PC-9 (cell line): ENCODE measurements at regions not wholly inside any gene's neighbourhood (a gene's known extent, or its start where the extent isn't known, plus 50 kb on each side); places are given as distances from the start of the nearest gene placed in this dataset.

Source experiments
- BruUV-seq: library from RNA; stranded (reverse); fragments of 400-500 nt; replicated peaks from 2 replicates; lab custom pipeline; 2021; lab: Mats Ljungman, UMichigan
- CTCF ChIA-PET: fragments of 300-600 bp; sonication (Branson Sonifier 250); formaldehyde crosslinking; loops from one replicate; lab custom pipeline; 2022; ENCODE audit warnings: antibody characterized with exemption; lab: Charles Lee
- POLR2A ChIA-PET: fragments of 300-600 bp; sonication (Branson Sonifier 250); formaldehyde crosslinking; loops from one replicate; lab custom pipeline; 2022; ENCODE audit warnings: antibody characterized with exemption; ENCODE audit not compliant: unreplicated experiment; lab: Charles Lee
- DNase-seq, 2 experiments: peaks; one replicate each; pipeline versions ENCODE4 v3.0.0 to v3.0.0-alpha.2; 2015 to 2022; ENCODE audit warnings: mixed read lengths in 1 of 2
- H2AFZ ChIP-seq: fragments of 200-600 bp; sonication (generic); 2 replicates; pipeline ENCODE4 v1.8.1; 2017; ENCODE audit warnings: antibody characterized with exemption
- H3F3A ChIP-seq: fragments of 200-600 bp; sonication (generic); 2 replicates; pipeline ENCODE4 v1.8.1; 2017; ENCODE audit warnings: antibody characterized with exemption, mild to moderate bottlenecking, low read depth; ENCODE audit not compliant: insufficient read depth
- H3K27ac ChIP-seq: fragments of 200-600 bp; sonication (generic); 2 replicates; pipeline ENCODE4 v1.6.1; 2016; ENCODE audit warnings: mixed run types
- H3K27me3 ChIP-seq: fragments of 200-600 bp; sonication (generic); 2 replicates; pipeline ENCODE4 v1.6.1; 2016; ENCODE audit warnings: low read depth, mixed run types; ENCODE audit not compliant: insufficient read depth
- H3K36me3 ChIP-seq: fragments of 200-600 bp; sonication (generic); 2 replicates; pipeline ENCODE4 v1.6.1; 2016; ENCODE audit warnings: low read depth, mixed run types
- H3K4me1 ChIP-seq: fragments of 200-600 bp; sonication (generic); replicated peaks from 2 replicates; pipeline ENCODE4 v1.6.1; 2016; ENCODE audit warnings: mixed run types; ENCODE audit not compliant: insufficient read depth
- H3K4me2 ChIP-seq: fragments of 200-600 bp; sonication (generic); 2 replicates; pipeline ENCODE4 v1.6.1; 2017; ENCODE audit warnings: mixed run types
- H3K4me3 ChIP-seq: fragments of 200-600 bp; sonication (generic); 2 replicates; pipeline ENCODE4 v1.6.1; 2016; ENCODE audit warnings: mixed run types
- H3K79me2 ChIP-seq: fragments of 200-600 bp; sonication (generic); 2 replicates; pipeline ENCODE4 v1.6.1; 2017; ENCODE audit warnings: low read depth, mixed run types
- H3K9me2 ChIP-seq: fragments of 200-600 bp; sonication (generic); 2 replicates; pipeline ENCODE4 v1.8.1; 2017; ENCODE audit warnings: mild to moderate bottlenecking; ENCODE audit not compliant: insufficient read depth
- H3K9me3 ChIP-seq: fragments of 200-600 bp; sonication (generic); 2 replicates; pipeline ENCODE4 v1.8.1; 2016; ENCODE audit warnings: low read depth; ENCODE audit not compliant: insufficient read depth
- H4K20me1 ChIP-seq: fragments of 200-600 bp; sonication (generic); 2 replicates; pipeline ENCODE4 v1.8.1; 2017; ENCODE audit not compliant: insufficient read depth
- EZH2 ChIP-seq: fragments of 200-600 bp; sonication (generic); IDR thresholded peaks from 2 replicates; pipeline ENCODE4 v1.8.0; 2017; ENCODE audit warnings: antibody characterized with exemption, low read depth
- intact Hi-C: fragments of 100-400 bp; cut with micrococcal nuclease; formaldehyde crosslinking; loops from one replicate; pipeline ENCODE4 v1.10.0; 2022; ENCODE audit not compliant: unreplicated experiment
- TF ChIP-seq, protein P1 (sequence below): fragments of 200-600 bp; sonication (generic); conservative IDR thresholded peaks from 2 replicates; pipeline ENCODE4 v1.6.1; 2017; ENCODE audit warnings: mixed run types, antibody characterized with exemption, mild to moderate bottlenecking, moderate library complexity

DNA sequence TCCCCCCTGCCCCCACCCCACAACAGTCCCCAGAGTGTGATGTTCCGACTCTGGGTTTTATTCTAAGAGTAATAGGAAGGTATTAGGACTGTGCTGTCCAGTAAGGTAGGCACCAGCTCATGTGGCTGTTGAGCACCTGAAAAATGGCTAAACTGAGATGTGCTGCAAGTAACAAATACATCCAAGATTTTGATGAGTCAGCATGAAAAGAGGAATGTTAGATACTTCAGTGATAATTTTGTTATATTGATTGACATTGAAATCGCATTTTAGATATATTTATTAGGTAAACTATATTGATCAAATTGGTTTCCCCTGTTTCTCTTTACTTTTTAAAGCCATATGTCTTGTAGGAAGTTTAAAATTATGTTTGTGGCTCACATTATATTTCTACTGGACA lies 147.8 kb downstream of the FTCDNL1 start:
- H3K27ac ChIP-seq: no peak overlapping the region
- H3K79me2 ChIP-seq: no peaks in the 10 kb centered on the region
- no peak overlapping the region for H3K4me3 ChIP-seq
- no peak overlapping the region for H2AFZ ChIP-seq
- H3K4me2 ChIP-seq: no peak overlapping the region
- H3K27me3 ChIP-seq: no peaks in the 10 kb centered on the region
- H3K4me1 ChIP-seq: no peaks in the 10 kb centered on the region
- intact Hi-C loops: no loop called here
- BruUV-seq: no TSS peak
- POLR2A ChIA-PET: no interaction called here
- CTCF ChIA-PET: interaction anchor here (0.6 to 1.5 kb wide), 3 partner anchors 25 to 709 kb away, joined by 3 to 24 read pairs (median 5); no protein-coding TSS in a partner anchor
- H4K20me1 ChIP-seq: no peaks in the 10 kb centered on the region
- peaks cover 6% of the 10 kb centered on the region; the same call in 1 of the 2 replicates for H3K9me3 ChIP-seq
- no peak for DNase-seq
- TF ChIP-seq, protein P1, sequence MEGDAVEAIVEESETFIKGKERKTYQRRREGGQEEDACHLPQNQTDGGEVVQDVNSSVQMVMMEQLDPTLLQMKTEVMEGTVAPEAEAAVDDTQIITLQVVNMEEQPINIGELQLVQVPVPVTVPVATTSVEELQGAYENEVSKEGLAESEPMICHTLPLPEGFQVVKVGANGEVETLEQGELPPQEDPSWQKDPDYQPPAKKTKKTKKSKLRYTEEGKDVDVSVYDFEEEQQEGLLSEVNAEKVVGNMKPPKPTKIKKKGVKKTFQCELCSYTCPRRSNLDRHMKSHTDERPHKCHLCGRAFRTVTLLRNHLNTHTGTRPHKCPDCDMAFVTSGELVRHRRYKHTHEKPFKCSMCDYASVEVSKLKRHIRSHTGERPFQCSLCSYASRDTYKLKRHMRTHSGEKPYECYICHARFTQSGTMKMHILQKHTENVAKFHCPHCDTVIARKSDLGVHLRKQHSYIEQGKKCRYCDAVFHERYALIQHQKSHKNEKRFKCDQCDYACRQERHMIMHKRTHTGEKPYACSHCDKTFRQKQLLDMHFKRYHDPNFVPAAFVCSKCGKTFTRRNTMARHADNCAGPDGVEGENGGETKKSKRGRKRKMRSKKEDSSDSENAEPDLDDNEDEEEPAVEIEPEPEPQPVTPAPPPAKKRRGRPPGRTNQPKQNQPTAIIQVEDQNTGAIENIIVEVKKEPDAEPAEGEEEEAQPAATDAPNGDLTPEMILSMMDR: no peak
- no peak for TF ChIP-seq EZH2
- no peaks in the 10 kb centered on the region for H3F3A ChIP-seq
- H3K9me2 ChIP-seq: no peaks in the 10 kb centered on the region
- no peaks in the 10 kb centered on the region for H3K36me3 ChIP-seq

DNA sequence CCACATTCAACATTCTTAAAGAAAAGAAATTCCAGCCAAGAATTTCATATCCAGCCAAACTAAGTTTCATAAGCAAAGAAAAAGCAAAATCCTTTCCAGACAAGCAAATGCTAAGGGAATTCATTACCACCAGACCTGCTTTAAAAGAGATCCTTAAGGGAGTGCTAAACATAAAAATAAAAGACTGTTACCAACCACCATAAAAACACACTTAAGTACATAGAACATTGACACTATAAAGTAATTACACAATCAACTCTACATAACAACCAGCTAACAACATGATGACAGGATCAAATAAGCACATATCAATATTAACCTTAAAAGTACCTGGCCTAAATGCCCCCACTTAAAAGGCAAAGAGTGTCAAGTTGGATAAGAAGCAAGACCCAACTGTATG lies 153.5 kb downstream of the FTCDNL1 start:
- intact Hi-C loops: no loop called here
- Histone ChIP-seq H3K4me1 (no peaks in the 10 kb centered on the region), H3K4me3 (no peak overlapping the region), H4K20me1 (no peaks in the 10 kb centered on the region), H3K79me2 (no peaks in the 10 kb centered on the region), H3K9me3 (no peaks in the 10 kb centered on the region), H3K27me3 (no peaks in the 10 kb centered on the region), H3K27ac (no peak overlapping the region), H2AFZ (no peak overlapping the region), H3K9me2 (no peaks in the 10 kb centered on the region), H3K4me2 (no peak overlapping the region), H3F3A (no peaks in the 10 kb centered on the region), H3K36me3 (no peaks in the 10 kb centered on the region)
- ChIA-PET CTCF (interaction anchor here (0.6 kb wide), 1 partner anchor 541 kb away, joined by 4 read pairs; no protein-coding TSS in a partner anchor), POLR2A (no interaction called here)
- no TSS peak for BruUV-seq
- no peak for DNase-seq
- TF ChIP-seq, protein P1: no peak
- TF ChIP-seq EZH2: no peak

DNA sequence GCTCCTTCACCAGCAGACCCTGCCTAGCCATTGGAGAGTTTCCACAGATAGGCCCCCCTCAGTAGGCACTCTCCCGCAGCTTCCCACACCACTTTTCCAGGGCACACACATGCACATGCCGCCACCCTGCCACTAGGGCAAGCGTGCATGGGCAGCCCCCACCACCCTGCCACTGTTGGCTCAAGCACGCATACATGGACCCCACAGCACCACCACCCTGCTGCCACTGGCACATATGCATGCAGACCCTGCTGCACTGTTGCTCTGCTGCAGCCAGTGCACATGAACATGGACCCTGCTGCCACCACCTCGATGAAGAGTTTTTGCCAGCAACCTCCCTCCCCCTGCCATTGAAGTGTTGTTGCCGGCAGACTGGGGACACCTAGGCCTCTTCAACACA lies 154.9 kb downstream of the FTCDNL1 start:
- CTCF ChIA-PET: interaction anchor here (0.6 kb wide), 1 partner anchor 258 kb away, joined by 3 read pairs; no protein-coding TSS in a partner anchor
- no peaks in the 10 kb centered on the region for H3K36me3 ChIP-seq
- POLR2A ChIA-PET: no interaction called here

More for the DNA sequence above, 154.9 kb downstream of the FTCDNL1 start:
- H3K79me2 ChIP-seq: no peaks in the 10 kb centered on the region
- no peaks in the 10 kb centered on the region for H3F3A ChIP-seq
- no TSS peak for BruUV-seq
- H4K20me1 ChIP-seq: no peaks in the 10 kb centered on the region
- no peaks in the 10 kb centered on the region for H3K4me1 ChIP-seq
- no peaks in the 10 kb centered on the region for H3K9me2 ChIP-seq
- no peak overlapping the region for H3K4me3 ChIP-seq
- intact Hi-C loops: no loop called here
- TF ChIP-seq EZH2: no peak
- TF ChIP-seq, protein P1: no peak
- no peak overlapping the region for H3K4me2 ChIP-seq
- DNase-seq: no peak
- no peaks in the 10 kb centered on the region for H3K9me3 ChIP-seq
- no peak overlapping the region for H2AFZ ChIP-seq
- no peaks in the 10 kb centered on the region for H3K27me3 ChIP-seq
- H3K27ac ChIP-seq: no peak overlapping the region
